Activated CD8-positive, alpha-beta T cell treated with anti-CD3 and anti-CD28 coated beads for 36 hours (primary cell): ENCODE measurements at regions not wholly inside any gene's neighbourhood (a gene's known extent, or its start where the extent isn't known, plus 50 kb on each side); places are given as distances from the start of the nearest gene placed in this dataset.

Source experiments
- ATAC-seq: fragments of 200-7000 bp; cut with Tn5 transposase; one replicate; pipeline ENCODE4 v1.10.0; 2021; ENCODE audit warnings: mild to moderate bottlenecking, moderate library complexity
- CTCF ChIA-PET: fragments of 350-600 bp; sonication (Branson Sonifier 250); formaldehyde crosslinking; loops from one replicate; lab custom pipeline; 2021; ENCODE audit warnings: antibody characterized with exemption; lab: Charles Lee
- POLR2A ChIA-PET: fragments of 350-600 bp; sonication (Branson Sonifier 250); formaldehyde crosslinking; loops from one replicate; lab custom pipeline; 2021; ENCODE audit warnings: antibody characterized with exemption; lab: Charles Lee
- DNase-seq: peaks from one replicate; pipeline ENCODE4 v3.0.0-alpha.2; 2020
- H3K27ac Mint-ChIP-seq: one replicate; pipeline ENCODE4 v1.8.0; 2021; ENCODE audit warnings: mild to moderate bottlenecking, mixed read lengths
- H3K27me3 Mint-ChIP-seq: one replicate; pipeline ENCODE4 v1.8.0; 2021; ENCODE audit warnings: mixed read lengths
- H3K36me3 Mint-ChIP-seq: one replicate; pipeline ENCODE4 v1.8.0; 2021; ENCODE audit warnings: low read depth, mixed read lengths
- H3K4me1 Mint-ChIP-seq: one replicate; pipeline ENCODE4 v1.8.0; 2021; ENCODE audit warnings: low read depth, mixed read lengths
- H3K4me3 Mint-ChIP-seq: one replicate; pipeline ENCODE4 v1.8.0; 2021; ENCODE audit warnings: mild to moderate bottlenecking, moderate library complexity, mixed read lengths
- H3K9me3 Mint-ChIP-seq: one replicate; pipeline ENCODE4 v1.8.0; 2021; ENCODE audit warnings: mixed read lengths
- CTCF ChIP-seq: fragments of 200-600 bp; IDR thresholded peaks from one replicate; pipeline ENCODE4 v1.8.0; 2022; ENCODE audit warnings: antibody characterized with exemption, mild to moderate bottlenecking
- intact Hi-C: fragments of 100-400 bp; cut with micrococcal nuclease; formaldehyde crosslinking; loops from one replicate; pipeline ENCODE4 v1.10.0; 2022

GRCh38 chr6:23034926-23035325 is 465.6 kb downstream of the HDGFL1 start:
- no peak for DNase-seq
- no peak for TF ChIP-seq CTCF
- intact Hi-C loops: no loop called here
- no peaks in the 10 kb centered on the region for H3K27me3 Mint-ChIP-seq
- no peaks in the 10 kb centered on the region for H3K9me3 Mint-ChIP-seq
- CTCF ChIA-PET: no interaction called here
- no peaks in the 10 kb centered on the region for H3K4me1 Mint-ChIP-seq
- H3K4me3 Mint-ChIP-seq: no peak overlapping the region
- no peak overlapping the region for H3K27ac Mint-ChIP-seq
- POLR2A ChIA-PET: no interaction called here
- no peak for ATAC-seq
- H3K36me3 Mint-ChIP-seq: no peaks in the 10 kb centered on the region

- ATAC-seq (no peak), DNase-seq (no peak)
- Mint-ChIP-seq H3K4me3 (no peak overlapping the region), H3K4me1 (no peaks in the 10 kb centered on the region), H3K36me3 (no peaks in the 10 kb centered on the region), H3K9me3 (no peaks in the 10 kb centered on the region), H3K27ac (no peak overlapping the region), H3K27me3 (no peaks in the 10 kb centered on the region)
- TF ChIP-seq CTCF: no peak
- ChIA-PET CTCF (no interaction called here), POLR2A (no interaction called here)
- intact Hi-C loops: no loop called here
These were observed 467.1 kb downstream of the HDGFL1 start for GRCh38 chr6:23036406-23036983.

GRCh38 chr6:23040899-23041298 is 471.5 kb downstream of the HDGFL1 start:
- ChIA-PET POLR2A (no interaction called here), CTCF (no interaction called here)
- peaks cover 2% of the 10 kb centered on the region for H3K9me3 Mint-ChIP-seq
- no peak overlapping the region for H3K4me3 Mint-ChIP-seq
- H3K4me1 Mint-ChIP-seq: no peaks in the 10 kb centered on the region
- DNase-seq (no peak), ATAC-seq (no peak)
- intact Hi-C loops: no loop called here
- peaks cover 2% of the 10 kb centered on the region for H3K27me3 Mint-ChIP-seq
- no peak for TF ChIP-seq CTCF
- H3K36me3 Mint-ChIP-seq: no peaks in the 10 kb centered on the region
- no peak overlapping the region for H3K27ac Mint-ChIP-seq

- ATAC-seq (no peak), DNase-seq (no peak)
- intact Hi-C loops: no loop called here
- peaks cover 2% of the 10 kb centered on the region for H3K27me3 Mint-ChIP-seq
- peaks cover 2% of the 10 kb centered on the region for H3K9me3 Mint-ChIP-seq
- ChIA-PET POLR2A (no interaction called here), CTCF (no interaction called here)
- H3K4me3 Mint-ChIP-seq: no peak overlapping the region
- no peak for TF ChIP-seq CTCF
- no peaks in the 10 kb centered on the region for H3K4me1 Mint-ChIP-seq
- no peaks in the 10 kb centered on the region for H3K36me3 Mint-ChIP-seq
- H3K27ac Mint-ChIP-seq: no peak overlapping the region
These were observed 475.9 kb downstream of the HDGFL1 start for GRCh38 chr6:23045280-23045679.

GRCh38 chr6:23055523-23055922 is 486.2 kb downstream of the HDGFL1 start:
- H3K27ac Mint-ChIP-seq: no peak overlapping the region
- no peaks in the 10 kb centered on the region for H3K4me1 Mint-ChIP-seq
- no peak for TF ChIP-seq CTCF
- POLR2A ChIA-PET: no interaction called here
- no peak overlapping the region for H3K4me3 Mint-ChIP-seq
- CTCF ChIA-PET: no interaction called here
- intact Hi-C loops: no loop called here
- H3K9me3 Mint-ChIP-seq: peaks cover 2% of the 10 kb centered on the region
- DNase-seq: no peak
- no peak for ATAC-seq
- H3K27me3 Mint-ChIP-seq: no peaks in the 10 kb centered on the region
- H3K36me3 Mint-ChIP-seq: no peaks in the 10 kb centered on the region
